GM18951 (cell line): ENCODE measurements at regions not wholly inside any gene's neighbourhood (a gene's known extent, or its start where the extent isn't known, plus 50 kb on each side); places are given as distances from the start of the nearest gene placed in this dataset.

Experiments
- POLR2A ChIP-seq: IDR thresholded peaks from 4 replicates; pipeline ENCODE4 v1.6.1; 2011; ENCODE audit warnings: mild to moderate bottlenecking; ENCODE audit not compliant: insufficient read length, insufficient read depth; ENCODE audit errors: extremely low read depth
- in situ Hi-C: fragments of 300-500 bp; cut with MboI; formaldehyde crosslinking; loops from one replicate; pipeline ENCODE4 v1.12.0; 2022; ENCODE audit warnings: low sequenced_read_pairs, mixed read lengths, inconsistent platforms; ENCODE audit not compliant: unreplicated experiment

DNA sequence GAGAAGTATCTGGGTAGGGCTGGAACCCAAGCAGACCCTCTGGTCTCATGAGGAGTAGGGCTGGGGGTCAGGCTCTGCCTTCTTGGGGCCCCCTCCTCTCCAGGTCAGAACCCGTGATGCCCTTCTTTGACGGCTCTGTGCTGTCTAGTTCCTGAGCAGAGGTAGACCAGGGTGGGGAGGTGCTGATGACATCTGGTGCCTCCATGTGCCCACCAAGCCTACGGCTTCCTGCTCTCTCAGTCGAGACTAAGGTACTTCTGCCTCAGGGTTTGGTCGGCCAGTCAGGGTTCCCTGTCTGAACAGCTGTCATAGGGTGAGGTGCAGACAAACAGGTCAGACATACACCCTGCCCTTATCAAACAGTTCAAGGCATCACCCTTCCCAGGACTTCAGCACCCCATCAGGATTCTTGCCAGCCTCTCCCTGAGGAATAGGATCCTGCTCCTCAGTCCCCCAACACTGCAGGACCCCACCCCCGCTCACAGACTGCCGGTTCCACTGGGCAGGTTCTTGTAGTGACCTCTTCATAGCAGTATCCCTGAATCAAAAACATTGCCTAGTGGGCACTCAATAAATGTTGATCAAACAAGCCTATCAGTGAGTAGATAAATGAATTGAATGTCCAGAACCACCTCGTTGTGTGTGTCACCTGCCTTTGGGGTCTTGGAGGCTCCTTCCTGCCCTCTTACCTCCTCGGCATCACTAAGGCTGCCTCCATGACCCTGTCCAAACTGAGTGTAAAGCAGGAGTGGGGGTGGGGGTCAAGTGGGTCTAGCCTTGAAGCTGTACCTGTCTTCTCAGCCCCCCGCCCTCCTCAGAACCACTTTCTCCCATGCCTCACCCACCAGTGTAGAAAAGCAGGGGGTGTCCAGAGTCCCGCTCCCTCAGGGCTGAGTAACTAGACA, 158.2 kb downstream of the BUD13 start:
- no peak for TF ChIP-seq POLR2A
- in situ Hi-C loops: no loop called here

DNA sequence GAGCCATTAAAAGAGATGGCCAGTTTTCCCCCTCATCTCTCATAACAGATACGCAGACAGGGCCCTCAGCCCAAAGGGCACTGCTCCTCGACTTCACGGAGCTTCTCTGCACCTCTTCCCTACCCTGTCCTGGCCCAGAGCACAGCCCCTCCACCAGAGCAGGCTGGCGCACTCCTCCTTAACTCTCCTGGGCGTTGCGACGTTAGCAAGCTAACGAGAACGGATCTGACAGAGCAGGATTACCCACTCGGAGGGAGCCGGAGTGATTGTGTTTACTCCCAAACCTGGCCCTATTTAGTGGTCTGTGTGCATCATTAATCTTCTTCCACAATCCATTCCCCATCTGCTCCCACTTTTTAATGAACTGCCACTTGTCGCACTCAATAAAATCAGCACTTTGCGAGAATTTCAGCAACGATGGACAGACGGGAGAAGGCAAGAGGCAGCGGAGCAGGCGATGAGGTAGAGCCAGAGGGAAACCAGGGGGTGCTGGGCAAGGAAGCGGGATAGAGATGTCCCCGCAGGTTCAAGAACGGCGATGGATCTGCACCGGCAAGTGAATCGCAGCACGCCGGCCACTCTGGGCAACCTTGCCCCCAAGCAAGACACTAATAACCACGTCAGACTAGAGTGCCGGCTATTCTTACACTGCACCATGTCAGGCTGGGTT, 159.4 kb downstream of the BUD13 start:
- in situ Hi-C loops: no loop called here
- no peak for TF ChIP-seq POLR2A

DNA sequence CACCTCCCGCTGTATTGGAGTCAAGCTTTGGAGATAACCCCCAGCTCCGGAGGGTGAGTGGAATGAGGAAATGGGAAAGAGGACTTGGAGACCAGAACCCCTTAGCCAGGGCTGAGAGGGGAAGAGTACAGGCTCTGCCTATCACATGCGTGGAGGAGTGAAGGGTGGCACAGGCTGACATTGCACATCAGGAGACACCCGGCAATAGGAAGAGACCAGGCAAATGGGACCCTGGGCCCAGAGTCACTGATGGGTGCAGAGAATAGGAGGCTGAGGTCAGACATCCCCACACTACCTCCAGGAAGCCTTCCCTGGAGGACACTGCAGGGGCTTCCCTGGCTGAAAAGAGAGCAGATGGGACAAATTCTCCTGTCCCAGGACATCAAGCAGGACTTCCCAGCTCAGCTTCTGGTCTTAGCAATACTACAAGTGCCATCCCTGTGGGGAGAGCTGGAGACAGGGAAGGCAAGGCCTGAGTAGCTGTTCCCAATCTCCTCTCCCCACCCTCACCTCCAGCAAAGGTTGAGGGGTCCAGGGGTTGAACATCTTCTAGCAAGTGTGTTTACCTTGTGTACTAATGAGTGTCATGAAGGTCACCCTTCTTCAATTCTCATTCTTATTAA, 160.7 kb downstream of the BUD13 start:
- in situ Hi-C loops: no loop called here

DNA sequence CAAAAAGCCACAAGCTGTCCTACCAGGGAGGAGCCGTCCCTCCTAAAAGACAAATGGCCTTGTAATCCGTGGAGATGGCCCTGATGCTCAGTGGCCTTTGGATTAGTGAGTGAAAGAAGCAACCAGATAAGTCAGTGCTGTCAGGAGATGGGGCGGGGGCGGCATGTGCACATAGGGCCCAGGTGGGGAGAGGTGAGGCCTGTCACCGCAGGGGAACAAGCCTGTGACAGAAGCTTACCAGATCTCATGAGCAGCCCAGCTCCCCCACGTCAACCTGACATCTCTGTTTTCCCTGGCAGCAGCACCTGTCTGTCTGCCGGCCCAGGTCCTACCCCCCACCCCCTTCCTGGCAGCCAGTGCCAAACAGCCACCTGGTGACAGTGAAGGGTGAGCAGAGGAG, 162.6 kb downstream of the BUD13 start:
- TF ChIP-seq POLR2A: no peak
- in situ Hi-C loops: no loop called here

More for the DNA sequence above, 160.7 kb downstream of the BUD13 start:
- TF ChIP-seq POLR2A: no peak

DNA sequence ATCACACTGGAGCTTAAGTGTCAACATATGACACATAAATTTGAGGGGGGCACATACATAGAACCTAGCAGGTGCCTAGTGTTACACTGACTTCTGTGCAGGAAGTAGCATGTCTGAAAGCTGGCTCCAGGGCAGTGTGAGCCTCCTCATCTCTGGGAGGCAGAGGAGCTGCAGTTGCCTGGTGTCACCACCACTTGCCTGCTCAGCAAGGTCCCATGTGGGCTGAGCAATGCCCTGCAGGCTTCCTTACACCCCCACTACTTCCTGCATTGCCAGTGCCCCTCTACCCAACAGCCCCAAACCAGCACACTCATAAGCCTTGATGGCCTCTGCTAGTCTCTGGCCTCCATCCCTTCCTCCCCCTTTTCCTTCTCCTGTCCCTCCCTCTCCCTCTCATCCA, 165.8 kb downstream of the BUD13 start:
- in situ Hi-C loops: no loop called here
- no peak for TF ChIP-seq POLR2A

DNA sequence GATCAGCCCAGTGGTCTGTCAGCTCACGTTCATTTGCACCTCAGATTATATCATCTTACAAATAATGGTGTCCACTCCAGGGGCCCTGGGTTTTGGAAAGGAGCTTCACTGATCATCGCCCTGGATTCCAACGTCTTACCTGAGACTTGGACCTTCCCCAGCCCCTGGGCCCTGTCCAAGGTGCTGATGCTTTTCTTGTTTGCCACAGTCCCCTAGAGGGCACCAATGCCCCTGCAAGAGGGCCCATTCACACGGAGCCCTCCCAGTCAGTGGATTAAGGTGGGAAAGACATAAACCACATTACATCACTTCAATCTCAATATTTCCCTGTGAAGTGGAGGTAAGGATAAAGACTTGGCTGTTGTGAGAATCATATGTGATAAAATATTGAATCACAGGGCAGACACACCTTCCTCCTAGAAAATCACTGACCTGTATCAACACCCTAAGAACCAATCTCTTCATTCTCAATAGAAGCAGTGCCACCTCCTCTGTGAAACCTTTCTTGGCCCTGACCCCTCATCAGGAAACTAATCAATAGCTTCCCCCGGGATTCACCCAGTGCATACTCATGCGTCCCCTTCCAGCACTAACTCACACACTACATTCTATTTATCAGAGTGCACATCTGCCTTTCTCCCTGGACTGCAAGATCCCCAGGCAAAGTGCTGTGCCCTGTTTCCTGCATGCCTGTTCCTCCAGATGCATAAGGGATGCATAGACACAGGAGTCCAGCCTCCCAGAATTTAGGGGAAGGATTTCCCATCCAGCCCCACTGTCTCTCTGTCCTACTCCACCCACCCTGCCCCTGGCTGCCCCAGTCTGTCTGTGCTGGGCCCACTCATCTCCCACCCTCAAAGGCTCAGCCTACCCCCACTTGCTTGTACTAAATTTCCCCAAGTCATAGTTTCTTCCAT, 167.0 kb downstream of the BUD13 start:
- TF ChIP-seq POLR2A: no peak
- in situ Hi-C loops: no loop called here

DNA sequence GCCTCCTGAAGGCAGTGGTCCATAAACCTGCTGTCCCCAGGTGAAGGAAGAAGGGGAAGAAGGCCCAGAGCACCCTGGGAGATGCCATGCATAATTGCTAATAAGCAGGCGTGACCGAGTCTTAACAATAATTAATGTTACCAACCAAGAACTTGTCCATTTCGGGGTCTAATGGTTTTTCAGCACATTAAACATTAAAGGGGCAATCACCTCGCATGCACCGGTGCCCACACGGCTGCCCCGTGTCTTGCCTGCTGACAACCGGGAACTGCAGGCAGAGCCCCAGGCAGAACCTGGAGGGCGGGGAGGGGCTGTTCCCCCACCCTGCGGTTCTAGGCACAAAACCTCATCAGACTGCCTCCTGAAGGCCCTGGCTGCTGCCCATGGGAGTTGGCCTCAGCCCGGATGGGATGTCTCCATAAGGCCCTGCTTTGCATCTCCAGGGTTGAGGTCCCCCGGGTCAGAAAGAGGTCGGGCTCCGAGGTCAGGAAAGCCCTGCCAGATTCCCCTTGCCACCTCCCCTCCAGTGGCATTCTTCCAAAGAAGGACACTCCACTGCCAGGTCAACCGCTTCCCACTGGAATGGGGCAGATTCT, 169.0 kb downstream of the BUD13 start:
- TF ChIP-seq POLR2A: no peak
- in situ Hi-C loops: no loop called here

DNA sequence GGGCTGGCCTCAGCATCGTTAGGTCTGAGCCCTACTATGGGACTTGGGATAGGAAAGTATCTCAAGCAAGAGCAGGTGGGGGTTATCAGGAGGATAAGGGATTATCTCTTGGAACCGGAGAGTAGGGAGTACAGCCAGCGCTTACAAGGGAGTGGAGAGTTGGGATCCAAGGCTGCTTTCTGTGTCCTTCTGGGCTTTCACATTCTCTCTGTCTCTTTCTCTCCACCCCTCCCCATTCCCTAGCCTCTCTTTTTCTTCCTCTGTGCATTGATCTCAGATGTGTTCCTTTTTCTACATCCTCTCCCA, 170.2 kb downstream of the BUD13 start:
- TF ChIP-seq POLR2A: no peak
- in situ Hi-C loops: no loop called here

DNA sequence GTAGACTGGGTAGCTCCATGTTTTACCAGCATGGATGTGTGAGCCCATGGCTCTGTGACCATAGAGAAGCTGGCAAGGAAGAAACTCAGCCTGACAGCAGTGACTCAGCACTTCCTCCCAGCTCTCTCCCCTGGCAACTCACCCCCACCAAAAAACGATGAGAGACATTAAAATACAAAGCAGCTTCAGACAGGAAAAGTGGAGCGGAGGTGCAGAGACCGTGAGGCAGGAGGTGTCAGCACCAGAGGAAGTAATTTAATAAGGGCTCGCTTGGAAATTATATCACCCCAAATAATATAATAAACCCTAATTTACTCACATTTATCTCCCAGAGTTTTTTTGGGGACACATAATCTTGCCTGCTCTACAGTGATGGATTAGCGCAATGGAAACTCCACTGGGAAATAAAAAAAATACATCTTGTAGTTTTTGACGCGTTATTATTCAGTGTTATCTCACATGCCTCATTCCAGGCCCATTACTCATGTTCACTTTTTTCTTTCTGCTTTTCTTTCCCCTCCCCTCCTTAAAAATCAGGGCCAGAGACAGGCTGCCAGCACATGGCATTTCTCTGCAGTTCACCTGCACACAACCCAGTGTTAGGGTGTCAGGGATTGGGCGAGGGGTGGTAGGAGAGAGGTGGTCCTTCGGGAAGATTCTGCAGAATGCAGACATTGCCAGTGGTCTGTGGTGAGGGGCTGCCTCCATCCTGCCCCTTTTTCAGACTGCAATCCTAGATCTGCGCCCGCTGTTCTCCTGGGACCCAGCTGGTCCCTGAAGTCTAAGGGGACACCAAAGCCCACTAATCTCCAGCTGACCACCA, 170.8 kb downstream of the BUD13 start:
- TF ChIP-seq POLR2A: no peak
- in situ Hi-C loops: no loop called here

DNA sequence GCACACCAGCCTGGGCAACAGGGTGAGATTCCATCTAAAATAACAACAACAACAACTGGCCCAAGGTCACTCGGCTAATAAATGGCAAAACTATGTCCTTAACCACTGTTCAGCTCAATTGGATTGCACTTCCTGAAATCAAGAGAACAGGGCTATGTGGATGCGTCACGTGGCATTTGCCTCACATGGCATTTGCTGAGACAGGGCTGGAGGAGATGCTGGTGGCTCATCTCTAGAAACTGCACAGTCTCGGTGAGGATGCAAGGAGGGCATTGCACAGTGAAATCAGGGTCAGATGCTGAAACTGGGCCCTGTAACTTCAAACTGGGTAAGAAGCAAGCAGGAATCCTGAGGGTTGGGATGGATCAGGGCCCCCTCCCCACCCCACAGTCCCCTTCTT, 171.9 kb downstream of the BUD13 start:
- no peak for TF ChIP-seq POLR2A
- in situ Hi-C loops: no loop called here

DNA sequence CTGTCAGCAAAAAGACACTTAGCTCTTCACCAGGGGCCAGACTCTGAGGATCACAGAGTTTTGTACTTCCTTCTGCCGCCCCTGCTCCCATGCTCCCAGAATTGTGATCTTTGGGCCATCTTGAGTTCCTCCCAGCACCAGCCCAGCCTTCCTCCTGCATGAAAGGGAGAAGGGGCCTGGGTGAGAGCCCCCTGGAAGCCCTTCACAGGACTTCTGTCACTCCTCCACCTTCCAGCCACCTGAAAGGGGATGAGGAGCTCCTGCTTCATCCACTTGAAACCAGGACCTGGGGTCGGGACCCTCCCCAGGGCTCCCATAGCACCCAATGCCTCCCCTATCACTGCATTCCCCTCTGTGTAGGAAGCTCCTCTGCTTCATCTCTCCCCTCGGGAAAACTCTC, 174.2 kb downstream of the BUD13 start:
- TF ChIP-seq POLR2A: no peak
- in situ Hi-C loops: no loop called here

DNA sequence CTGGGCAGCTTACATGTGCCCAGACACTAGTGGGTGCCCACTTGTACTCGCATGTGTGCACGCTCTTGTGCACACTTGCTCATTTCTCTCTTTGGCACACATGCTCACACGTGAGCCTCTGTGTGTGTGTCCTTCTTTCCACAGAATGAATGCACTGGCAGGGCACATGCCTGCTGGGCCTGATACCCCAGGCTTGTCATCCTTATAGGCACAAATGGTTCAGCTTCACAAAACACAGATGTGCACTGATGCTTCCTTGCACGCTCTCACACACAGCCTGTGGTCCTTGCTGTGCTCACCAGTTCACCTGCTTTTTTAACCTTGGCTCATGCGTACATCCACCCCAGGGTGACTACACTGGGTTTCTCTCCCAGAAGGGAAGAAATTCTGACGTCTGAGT, 174.8 kb downstream of the BUD13 start:
- in situ Hi-C loops: no loop called here
- no peak for TF ChIP-seq POLR2A
